Fibroblast of peridontal ligament (primary cell): ENCODE measurements at regions not wholly inside any gene's neighbourhood (a gene's known extent, or its start where the extent isn't known, plus 50 kb on each side); places are given as distances from the start of the nearest gene placed in this dataset.
"Not testable (repeated sequence)": the region's sequence is repeated elsewhere in the genome, so short reads cannot be mapped to it uniquely, and the experiment has no call there.

ENCODE experiments used
- DNase-seq: peaks from one replicate; pipeline ENCODE4 v3.0.0-alpha.2; 2010; ENCODE audit errors: extremely low read depth

DNA sequence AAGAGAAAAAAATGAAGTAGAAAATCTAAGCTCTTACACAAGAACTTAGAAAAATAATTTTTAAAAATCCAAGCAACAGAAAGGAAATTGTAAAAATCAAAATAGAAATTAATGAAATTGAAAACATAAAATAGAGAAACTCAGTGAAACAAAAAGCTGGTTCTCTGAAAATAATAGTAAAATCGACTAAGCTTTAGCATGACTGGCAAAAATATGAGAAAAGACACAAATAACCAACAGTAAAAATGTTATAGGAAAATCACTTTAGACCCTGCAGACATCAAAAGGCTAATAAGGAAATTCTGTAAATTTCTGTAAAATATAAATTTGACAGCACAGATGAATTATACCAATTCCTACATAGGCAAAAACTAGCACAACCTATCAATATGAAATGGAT lies 768.9 kb upstream of the LRRTM1 start:
- no peak for DNase-seq

GRCh38 chr2:81068144-81068543 lies 763.6 kb upstream of the LRRTM1 start:
- DNase-seq, result no peak

- no peak for DNase-seq
Observed at GRCh38 chr2:81061016-81061415, 756.5 kb upstream of the LRRTM1 start.

GRCh38 chr2:81050580-81051095 lies 746.1 kb upstream of the LRRTM1 start:
- no peak for DNase-seq

DNA sequence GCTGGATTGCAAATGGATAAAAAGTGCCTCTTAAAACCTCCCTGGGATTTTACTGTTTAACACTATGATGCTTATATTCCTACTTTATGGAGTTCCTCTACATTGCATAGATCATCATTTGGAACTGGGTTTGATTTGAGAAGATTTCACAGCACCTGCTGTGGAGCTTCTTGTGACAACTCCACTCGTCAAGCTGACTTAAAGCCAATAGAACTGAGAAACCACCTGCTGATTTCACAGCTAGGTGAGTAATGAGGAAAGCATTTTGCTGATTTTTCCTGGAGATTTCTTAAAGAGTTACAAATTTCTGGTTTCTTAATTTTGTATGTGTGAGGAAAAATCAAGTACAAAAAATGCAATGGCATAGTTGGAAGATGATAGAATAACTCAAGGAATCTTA lies 739.1 kb upstream of the LRRTM1 start:
- no peak for DNase-seq

GRCh38 chr2:81007104-81007503 lies 702.6 kb upstream of the LRRTM1 start:
- DNase-seq, result no peak

DNA sequence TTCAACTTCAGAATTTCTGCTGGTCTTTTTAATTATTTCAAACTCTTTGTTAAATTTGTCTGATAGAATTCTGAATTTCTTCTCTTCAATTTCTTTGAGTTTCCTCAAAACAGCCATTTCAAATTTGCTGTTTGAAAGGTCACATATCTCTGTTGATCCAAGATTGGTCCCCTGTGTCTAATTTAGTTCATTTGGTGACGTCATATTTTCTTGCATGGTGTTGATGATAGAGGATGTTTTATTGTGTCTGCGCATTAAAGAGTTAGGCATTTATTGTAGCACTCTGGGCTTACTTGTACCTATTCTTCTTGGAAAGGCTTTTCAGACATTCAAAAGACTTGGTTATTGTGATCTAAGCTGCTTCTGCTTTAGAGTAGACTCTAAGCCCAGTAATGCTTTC lies 698.4 kb upstream of the LRRTM1 start:
- DNase-seq, result no peak

DNA sequence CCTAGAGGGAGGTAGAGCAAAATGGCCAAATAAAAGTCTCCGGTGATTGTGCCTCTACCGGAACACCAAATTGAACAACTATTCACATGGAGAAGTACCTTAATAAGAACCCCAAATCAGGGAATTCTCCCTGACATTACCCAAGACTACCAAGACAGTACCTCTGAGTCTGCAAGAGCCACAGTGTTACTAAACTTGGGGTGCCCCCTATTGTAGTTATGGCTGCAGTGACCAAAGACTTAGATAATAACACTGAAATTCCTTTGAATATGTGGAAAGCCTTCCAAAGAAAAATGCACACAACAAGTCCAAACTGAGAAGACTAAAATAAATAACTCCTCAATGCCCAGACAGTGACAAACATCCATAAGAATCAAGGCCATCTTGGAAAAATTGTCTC lies 682.9 kb upstream of the LRRTM1 start:
- DNase-seq, result no peak

- no peak for DNase-seq
Observed at GRCh38 chr2:80969900-80970299, 665.3 kb upstream of the LRRTM1 start.

GRCh38 chr2:80968450-80968849 lies 663.9 kb upstream of the LRRTM1 start:
- DNase-seq, result no peak

DNA sequence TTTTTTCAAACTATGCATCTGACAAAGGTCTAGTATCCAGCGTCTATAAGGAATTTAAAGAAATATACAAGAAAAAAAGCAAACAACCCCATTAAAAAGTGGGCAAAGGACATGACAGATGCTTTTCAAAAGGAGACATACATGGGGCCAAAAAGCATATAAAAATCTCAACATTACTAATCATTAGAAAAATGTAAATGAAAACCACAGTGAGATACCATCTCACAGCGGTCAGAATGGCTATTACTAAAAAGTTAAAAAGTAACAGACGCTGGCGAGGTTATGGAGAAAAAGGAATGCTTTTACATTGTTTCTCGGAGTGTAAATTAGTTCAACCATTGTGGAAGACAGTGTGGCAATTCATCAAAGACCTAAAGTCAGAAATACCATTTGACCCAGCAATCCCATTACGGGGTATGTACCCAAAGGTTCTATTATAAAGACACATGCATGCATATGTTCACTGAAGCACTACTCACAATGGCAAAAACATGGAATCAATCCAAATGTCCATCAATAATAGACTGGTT lies 643.1 kb upstream of the LRRTM1 start:
- no peak for DNase-seq

DNA sequence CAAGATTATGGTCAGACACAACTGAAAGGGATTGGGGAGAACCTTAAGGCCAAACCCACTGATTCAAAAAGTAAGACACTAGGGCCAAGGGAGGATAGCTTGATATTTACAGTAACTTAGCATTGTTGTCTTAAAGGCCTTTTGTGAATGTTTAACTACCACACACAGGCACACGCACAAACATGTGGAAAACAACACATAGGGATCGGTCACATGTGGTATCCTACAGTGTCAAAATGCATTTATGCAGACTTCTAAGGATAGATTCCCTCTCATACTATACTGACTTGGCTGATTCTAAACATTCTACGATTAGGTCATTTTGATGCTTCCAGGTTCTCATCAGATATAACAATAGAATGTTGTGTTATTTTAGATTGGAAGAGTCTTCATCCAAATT lies 638.9 kb upstream of the LRRTM1 start:
- no peak for DNase-seq

GRCh38 chr2:80942766-80943165 lies 638.2 kb upstream of the LRRTM1 start:
- DNase-seq, result no peak

DNA sequence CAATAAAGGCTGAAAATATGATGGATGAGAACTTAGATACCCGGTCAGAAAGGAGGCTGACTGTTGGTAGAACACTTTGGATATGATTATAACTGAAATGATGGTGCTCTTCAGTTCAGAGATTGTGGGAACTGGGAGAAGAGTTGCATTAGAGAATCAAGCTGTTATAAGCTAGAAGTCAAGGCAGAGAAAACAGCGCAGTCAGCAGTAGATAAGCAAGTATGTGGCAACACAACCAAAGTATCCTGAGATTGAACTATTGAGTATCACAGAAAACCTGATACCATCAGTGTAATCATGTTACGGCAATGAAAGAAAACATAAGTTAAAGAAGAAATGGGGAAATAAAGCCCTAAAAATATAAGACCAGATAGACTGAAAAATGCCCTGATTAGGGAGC lies 633.9 kb upstream of the LRRTM1 start:
- no peak for DNase-seq

- not testable (repeated sequence) for DNase-seq
Observed at GRCh38 chr2:80931820-80932219, 627.3 kb upstream of the LRRTM1 start.

DNA sequence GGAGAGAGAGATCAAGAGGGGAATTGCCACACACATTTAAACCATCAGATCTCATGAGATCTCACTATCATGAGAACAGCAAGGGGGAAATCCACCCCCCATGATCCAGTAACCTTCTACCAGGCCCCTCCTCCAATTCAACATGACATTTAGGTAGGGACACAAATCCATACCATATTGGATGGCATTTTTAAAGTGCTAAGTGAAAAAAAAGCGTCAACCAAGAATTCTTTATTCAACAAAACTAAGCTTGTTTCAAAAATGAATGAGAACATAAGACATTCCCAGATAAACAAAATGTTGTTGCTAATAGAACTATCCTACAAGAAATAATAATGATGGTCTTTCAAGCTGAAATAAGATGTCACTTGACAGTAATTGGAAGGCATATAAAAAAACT lies 626.2 kb upstream of the LRRTM1 start:
- no peak for DNase-seq

GRCh38 chr2:80926168-80926567 lies 621.6 kb upstream of the LRRTM1 start:
- no peak for DNase-seq

- no peak for DNase-seq
Observed at GRCh38 chr2:80896576-80896975, 592.0 kb upstream of the LRRTM1 start.

GRCh38 chr2:80894486-80894885 lies 589.9 kb upstream of the LRRTM1 start:
- peak; percentile 0 for DNase-seq

DNA sequence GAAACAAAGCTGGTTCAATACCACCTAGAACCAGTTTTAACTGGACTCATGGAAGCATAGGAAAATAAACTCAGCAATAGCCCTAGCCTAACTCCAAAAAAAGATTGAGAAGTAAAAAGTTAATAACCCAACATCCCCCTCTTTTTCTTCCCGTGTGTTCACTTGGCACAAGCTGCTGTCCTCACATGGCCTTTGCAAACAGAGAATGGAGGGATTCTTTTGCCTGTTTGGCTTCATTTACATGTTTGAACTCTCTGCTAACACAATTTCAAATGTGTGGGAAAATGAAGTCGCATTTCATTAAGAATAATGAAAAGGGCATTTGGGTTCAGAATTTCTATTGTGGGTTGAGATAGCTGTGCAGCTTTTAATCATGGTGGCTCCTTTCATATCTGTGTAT lies 589.2 kb upstream of the LRRTM1 start:
- DNase-seq, result no peak

GRCh38 chr2:80889009-80889408 lies 584.5 kb upstream of the LRRTM1 start:
- no peak for DNase-seq

GRCh38 chr2:80887841-80888378 lies 583.4 kb upstream of the LRRTM1 start:
- no peak for DNase-seq

GRCh38 chr2:80874374-80874773 lies 569.8 kb upstream of the LRRTM1 start:
- no peak for DNase-seq

DNA sequence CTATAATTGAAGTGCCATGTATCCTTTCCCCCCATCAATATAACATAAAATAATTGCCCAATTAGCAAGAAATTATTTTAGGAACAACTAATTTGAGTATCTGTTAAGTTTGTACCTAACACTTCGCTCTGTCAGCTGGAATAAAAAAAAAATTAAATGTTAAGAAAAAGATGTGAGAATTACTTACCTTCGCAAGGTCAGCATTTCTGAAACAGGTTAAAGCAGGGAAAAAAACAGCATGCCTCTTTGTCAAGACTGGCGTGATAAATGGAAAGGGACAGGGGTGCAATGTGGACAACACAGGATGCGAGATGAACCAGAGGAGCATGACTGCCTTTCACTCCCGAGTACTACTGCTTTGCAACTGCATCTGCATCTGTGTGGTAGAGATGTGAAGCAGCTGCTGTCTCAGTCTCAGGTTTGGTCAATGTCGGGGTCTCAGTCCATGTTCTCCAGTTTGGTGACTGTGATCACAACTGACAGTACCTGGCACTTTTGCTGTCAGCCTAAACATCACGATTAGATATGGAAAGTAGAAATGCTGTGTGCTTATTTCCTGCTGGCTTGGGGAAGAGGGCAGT lies 565.4 kb upstream of the LRRTM1 start:
- DNase-seq, result no peak
